GM20000 (cell line): ENCODE measurements at regions not wholly inside any gene's neighbourhood (a gene's known extent, or its start where the extent isn't known, plus 50 kb on each side); places are given as distances from the start of the nearest gene placed in this dataset.

Source experiments
- DNase-seq: peaks from one replicate; pipeline ENCODE4 v3.0.0; 2012; ENCODE audit warnings: low spot score
- TF ChIP-seq, protein P1 (sequence below): IDR thresholded peaks from 2 replicates; pipeline ENCODE4 v1.5.1; 2012; ENCODE audit warnings: mild to moderate bottlenecking, control low read depth; ENCODE audit errors: extremely low read depth, missing control alignments

DNA sequence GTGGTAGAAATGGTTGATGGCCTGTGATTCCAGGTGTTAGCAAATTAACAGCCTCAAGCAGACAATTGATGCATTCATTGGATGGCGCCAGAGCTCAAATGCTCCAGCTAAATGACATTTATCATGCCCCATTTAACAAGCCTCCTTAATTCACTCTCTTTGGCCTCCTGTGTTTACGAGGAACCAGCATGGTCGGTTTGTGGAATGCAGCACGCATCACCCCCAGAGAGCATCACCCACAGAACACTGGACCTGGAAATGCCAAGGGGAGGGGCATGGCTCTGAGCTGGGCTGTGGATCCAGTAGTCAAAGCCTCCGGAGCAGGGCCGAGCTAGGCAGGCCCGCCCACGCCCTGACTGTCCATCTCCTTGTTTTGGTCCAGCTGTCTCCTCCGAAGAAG is 434.0 kb downstream of the GADD45G start:
- TF ChIP-seq, protein P1, sequence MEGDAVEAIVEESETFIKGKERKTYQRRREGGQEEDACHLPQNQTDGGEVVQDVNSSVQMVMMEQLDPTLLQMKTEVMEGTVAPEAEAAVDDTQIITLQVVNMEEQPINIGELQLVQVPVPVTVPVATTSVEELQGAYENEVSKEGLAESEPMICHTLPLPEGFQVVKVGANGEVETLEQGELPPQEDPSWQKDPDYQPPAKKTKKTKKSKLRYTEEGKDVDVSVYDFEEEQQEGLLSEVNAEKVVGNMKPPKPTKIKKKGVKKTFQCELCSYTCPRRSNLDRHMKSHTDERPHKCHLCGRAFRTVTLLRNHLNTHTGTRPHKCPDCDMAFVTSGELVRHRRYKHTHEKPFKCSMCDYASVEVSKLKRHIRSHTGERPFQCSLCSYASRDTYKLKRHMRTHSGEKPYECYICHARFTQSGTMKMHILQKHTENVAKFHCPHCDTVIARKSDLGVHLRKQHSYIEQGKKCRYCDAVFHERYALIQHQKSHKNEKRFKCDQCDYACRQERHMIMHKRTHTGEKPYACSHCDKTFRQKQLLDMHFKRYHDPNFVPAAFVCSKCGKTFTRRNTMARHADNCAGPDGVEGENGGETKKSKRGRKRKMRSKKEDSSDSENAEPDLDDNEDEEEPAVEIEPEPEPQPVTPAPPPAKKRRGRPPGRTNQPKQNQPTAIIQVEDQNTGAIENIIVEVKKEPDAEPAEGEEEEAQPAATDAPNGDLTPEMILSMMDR, result no peak
- no peak for DNase-seq

DNA sequence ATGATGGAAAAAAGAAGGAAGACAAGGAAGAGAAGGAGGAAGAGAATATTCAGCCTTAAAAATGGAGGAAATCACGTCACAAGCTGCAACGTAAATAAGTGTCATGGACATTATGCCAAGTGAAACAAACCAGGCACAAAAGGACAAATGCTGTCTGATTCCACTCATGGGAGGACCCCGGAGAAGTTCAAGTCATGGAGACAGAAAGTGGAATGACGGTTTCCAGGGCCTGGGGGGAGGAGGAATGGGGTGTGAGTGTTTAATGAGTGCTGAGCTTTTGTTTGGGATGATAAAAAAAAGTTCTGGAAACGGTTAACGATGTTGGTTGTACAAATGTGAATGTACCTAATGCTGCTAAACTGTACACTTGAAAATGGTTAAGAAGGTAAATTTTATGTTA is 439.5 kb downstream of the GADD45G start:
- TF ChIP-seq, protein P1, result no peak
- no peak for DNase-seq

DNA sequence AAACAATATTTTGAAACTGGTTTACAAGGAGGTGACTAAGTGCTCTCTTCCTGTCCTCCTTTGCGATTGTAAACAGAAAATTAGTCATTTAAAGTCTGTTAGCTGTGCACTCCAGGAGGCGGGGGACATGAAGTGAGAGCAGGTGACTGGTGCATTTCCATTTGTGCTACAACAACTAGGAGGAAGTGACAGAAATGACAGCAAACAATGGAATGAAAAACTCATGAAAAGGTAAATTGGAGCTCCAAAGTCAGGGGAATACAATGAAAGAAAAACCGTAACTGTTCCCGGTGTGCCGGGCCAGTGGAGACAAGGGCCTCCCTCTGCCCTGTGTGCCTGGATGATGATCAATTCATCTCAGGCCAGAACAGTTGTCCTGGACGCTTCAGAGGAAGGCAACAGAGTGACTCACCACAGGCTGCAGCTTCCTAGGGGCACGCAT is 439.9 kb downstream of the GADD45G start:
- no peak for DNase-seq
- TF ChIP-seq, protein P1, result no peak

DNA sequence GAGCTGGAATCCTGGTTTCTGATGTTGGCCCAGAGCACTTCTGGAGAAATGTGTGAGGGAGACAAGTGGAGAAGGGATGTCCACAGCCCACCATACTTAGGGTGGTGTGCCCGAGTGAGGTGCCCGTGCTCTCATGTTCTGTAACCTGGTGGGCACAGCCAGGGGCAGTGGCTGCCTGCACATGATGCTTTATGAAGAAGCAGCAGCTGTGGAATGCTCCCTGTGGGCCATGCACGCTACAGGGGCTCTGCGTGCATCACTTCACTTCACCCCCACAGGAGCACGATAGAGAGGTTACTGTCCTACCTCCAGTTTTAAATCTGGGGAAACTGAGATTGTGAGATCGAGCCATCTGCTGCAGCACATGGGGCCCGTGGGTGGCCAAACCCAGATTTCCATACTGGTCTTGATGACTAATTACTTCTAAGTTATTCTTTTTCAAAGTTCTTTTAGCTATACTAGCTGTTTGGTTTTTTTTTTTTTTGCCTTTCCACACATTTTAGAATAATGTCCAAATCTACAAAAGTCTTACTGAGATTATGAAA is 441.6 kb downstream of the GADD45G start:
- TF ChIP-seq, protein P1, result no peak
- DNase-seq, result no peak

DNA sequence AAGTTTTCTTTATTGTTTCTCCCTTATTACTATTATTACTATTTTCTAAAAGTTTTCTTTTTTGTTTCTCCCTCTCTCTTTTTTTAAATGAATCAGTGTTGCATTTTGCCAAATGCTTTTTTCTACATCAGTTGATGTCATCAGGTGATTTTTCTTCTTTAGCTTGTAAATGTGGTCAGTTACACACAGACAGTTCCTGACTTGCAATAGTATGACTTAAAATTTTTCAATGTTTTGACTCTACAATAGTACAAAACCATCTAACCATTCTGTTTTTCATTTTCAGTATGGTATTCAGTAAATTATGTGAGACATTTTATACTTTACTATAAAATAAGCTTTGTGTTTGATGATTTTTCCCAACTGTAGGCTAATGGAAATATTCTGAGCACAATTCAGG is 443.0 kb downstream of the GADD45G start:
- DNase-seq, result no peak
- TF ChIP-seq, protein P1, result no peak

DNA sequence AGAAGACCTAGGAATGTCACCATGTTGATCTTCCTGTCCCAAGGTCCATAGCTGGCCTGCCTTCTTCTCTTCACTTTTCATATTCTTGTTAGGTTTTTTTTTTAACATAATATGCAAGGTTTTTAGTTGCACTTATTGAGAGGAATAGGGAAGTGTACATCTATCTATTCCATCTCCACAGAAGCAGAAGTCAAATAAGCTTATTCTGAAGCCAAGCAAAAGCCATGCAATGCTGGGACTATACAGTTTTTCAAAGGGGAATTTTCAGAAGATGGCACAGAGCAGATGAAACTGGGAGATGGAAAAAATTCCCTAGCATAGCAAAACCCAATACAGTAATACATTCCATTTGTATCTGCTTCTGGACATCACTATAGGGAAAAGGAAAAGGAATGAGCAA is 447.6 kb downstream of the GADD45G start:
- DNase-seq, result no peak
- TF ChIP-seq, protein P1, result no peak

DNA sequence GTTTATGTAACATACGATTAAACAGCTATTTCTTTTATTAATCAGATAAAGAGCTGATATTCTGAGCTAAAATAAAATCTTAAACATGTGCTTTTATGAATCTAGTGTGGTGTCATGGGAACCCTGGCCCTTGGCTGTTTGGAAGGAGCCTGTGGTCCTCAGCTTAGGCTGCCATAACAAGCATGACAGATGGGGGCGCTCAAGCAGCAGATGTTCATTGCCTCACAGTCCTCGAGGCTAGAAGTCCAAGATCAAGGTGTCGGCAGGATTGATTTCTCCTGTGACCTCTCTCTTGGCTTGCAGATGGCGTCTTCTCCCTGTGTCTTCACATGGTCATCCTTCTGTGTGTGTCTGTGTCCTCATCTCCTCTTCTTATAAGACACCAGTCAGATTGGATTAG is 448.2 kb downstream of the GADD45G start:
- no peak for DNase-seq
- TF ChIP-seq, protein P1, result no peak
